Caco-2 (cell line): ENCODE measurements at regions not wholly inside any gene's neighbourhood (a gene's known extent, or its start where the extent isn't known, plus 50 kb on each side); places are given as distances from the start of the nearest gene placed in this dataset.

Experiments
- BruUV-seq: library from RNA; stranded (reverse); fragments of 400-500 nt; replicated peaks from 2 replicates; lab custom pipeline; 2021; lab: Mats Ljungman, UMichigan
- CTCF ChIA-PET: fragments of 300-600 bp; sonication (Branson Sonifier 250); formaldehyde crosslinking; loops from one replicate; lab custom pipeline; 2022; ENCODE audit warnings: antibody characterized with exemption; lab: Charles Lee
- POLR2A ChIA-PET: fragments of 300-600 bp; sonication (Branson Sonifier 250); formaldehyde crosslinking; loops from one replicate; lab custom pipeline; 2022; ENCODE audit warnings: antibody characterized with exemption; lab: Charles Lee
- DNase-seq, 2 experiments: peaks; one replicate each; pipeline versions ENCODE4 v3.0.0 to v3.0.0-alpha.2; 2020 to 2022
- H3K27me3 ChIP-seq: replicated peaks from 2 replicates; pipeline ENCODE4 v1.6.0; 2011; ENCODE audit warnings: low read length; ENCODE audit not compliant: control insufficient read depth, insufficient read depth
- H3K36me3 ChIP-seq: 2 replicates; pipeline ENCODE4 v1.5.1; 2011; ENCODE audit warnings: low read length; ENCODE audit not compliant: control insufficient read depth, insufficient read depth
- H3K4me1 ChIP-seq: fragments of 250-450 bp; sonication (Bioruptor Pico); 2 replicates; pipeline ENCODE4 v1.5.1; 2020; ENCODE audit warnings: mild to moderate bottlenecking
- H3K4me3 ChIP-seq: 2 replicates; pipeline ENCODE4 v1.5.1; 2011; ENCODE audit warnings: low read depth, mild to moderate bottlenecking, control low read depth, low read length
- H3K9me3 ChIP-seq: fragments of 250-450 bp; sonication (Bioruptor Pico); 2 replicates; pipeline ENCODE4 v1.5.1; 2020; ENCODE audit warnings: mild to moderate bottlenecking, moderate library complexity
- H3K27ac Mint-ChIP-seq: one replicate; pipeline ENCODE4 v1.8.0; 2022; ENCODE audit warnings: mixed read lengths; ENCODE audit not compliant: unreplicated experiment
- H3K27me3 Mint-ChIP-seq: one replicate; pipeline ENCODE4 v1.8.0; 2022; ENCODE audit warnings: mixed read lengths; ENCODE audit not compliant: insufficient read depth, unreplicated experiment
- H3K36me3 Mint-ChIP-seq: one replicate; pipeline ENCODE4 v1.8.0; 2022; ENCODE audit warnings: mild to moderate bottlenecking, mixed read lengths; ENCODE audit not compliant: insufficient read depth, unreplicated experiment
- H3K4me1 Mint-ChIP-seq: one replicate; pipeline ENCODE4 v1.8.0; 2022; ENCODE audit warnings: low read depth, mixed read lengths; ENCODE audit not compliant: unreplicated experiment
- H3K4me3 Mint-ChIP-seq: one replicate; pipeline ENCODE4 v1.8.0; 2022; ENCODE audit warnings: mild to moderate bottlenecking, moderate library complexity, mixed read lengths; ENCODE audit not compliant: unreplicated experiment
- H3K9me3 Mint-ChIP-seq: one replicate; pipeline ENCODE4 v1.8.0; 2022; ENCODE audit warnings: mixed read lengths; ENCODE audit not compliant: unreplicated experiment
- CTCF ChIP-seq, 2 experiments: fragments of 200-600 bp in 1 of 2; IDR thresholded peaks; 1 replicate in 1 of 2; 2 replicates in 1 of 2; pipeline versions ENCODE4 v1.5.1 to v1.8.0; 2011 to 2022; ENCODE audit warnings: antibody characterized with exemption in 1 of 2, control low read depth in 1 of 2, inconsistent platforms in 1 of 2, low read depth in 1 of 2, low read length in 1 of 2, mild to moderate bottlenecking in 1 of 2, moderate library complexity in 1 of 2; ENCODE audit not compliant: insufficient read depth in 1 of 2, severe bottlenecking in 1 of 2, unreplicated experiment in 1 of 2
- intact Hi-C: fragments of 100-400 bp; cut with micrococcal nuclease; formaldehyde crosslinking; loops from one replicate; pipeline ENCODE4 v1.10.0; 2022; ENCODE audit not compliant: unreplicated experiment

DNA sequence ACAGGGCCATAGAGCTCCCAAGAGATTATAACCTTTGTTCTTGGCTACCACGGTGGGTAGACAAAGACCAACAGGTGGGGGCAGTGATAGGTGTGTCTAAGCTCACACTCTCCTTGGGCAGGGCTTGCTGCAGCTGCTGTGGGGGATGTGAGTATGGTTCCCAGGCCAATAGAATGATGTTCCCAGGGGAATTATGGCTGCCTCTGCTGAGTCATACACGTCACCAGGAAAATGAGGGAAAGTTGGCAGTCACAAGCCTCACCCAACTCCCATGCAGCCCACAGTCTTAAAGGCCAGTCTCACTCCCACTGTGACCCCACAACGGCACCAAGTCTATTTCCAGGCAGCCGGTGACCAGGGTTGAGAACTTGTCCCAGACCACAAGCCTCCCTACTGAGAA, 453.4 kb upstream of the PODXL start:
- Histone ChIP-seq H3K4me1 (no peaks in the 10 kb centered on the region), H3K36me3 (no peaks in the 10 kb centered on the region), H3K4me3 (no peak overlapping the region), H3K27me3 (no peaks in the 10 kb centered on the region), H3K9me3 (peaks cover 4% of the 10 kb centered on the region)
- Mint-ChIP-seq H3K4me1 (no peaks in the 10 kb centered on the region), H3K36me3 (no peaks in the 10 kb centered on the region), H3K9me3 (peaks cover 24% of the 10 kb centered on the region), H3K27ac (no peak overlapping the region), H3K27me3 (peaks cover 6% of the 10 kb centered on the region), H3K4me3 (no peak overlapping the region)
- CTCF ChIA-PET: no interaction called here
- BruUV-seq: no TSS peak
- intact Hi-C loops: no loop called here
- POLR2A ChIA-PET: no interaction called here
- DNase-seq: no peak
- TF ChIP-seq CTCF (IDR thresholded peaks at IDR 0.05; ENCODE audit: insufficient read depth in 1 of 2, low read depth in 1 of 2, low read length in 1 of 2, severe bottlenecking in 1 of 2, unreplicated experiment in 1 of 2): no peak

GRCh38 chr7:132004529-132004928, 448.1 kb upstream of the PODXL start:
- Histone ChIP-seq H3K36me3 (no peaks in the 10 kb centered on the region), H3K9me3 (no peaks in the 10 kb centered on the region; the same call in 1 of the 2 replicates), H3K4me1 (no peaks in the 10 kb centered on the region), H3K4me3 (no peak overlapping the region), H3K27me3 (no peaks in the 10 kb centered on the region)
- H3K9me3 Mint-ChIP-seq: no peaks in the 10 kb centered on the region
- peaks cover 5% of the 10 kb centered on the region for H3K27me3 Mint-ChIP-seq
- ChIA-PET POLR2A (no interaction called here), CTCF (interaction anchor here (1.7 kb wide), 1 partner anchor 45 kb away, joined by 7 read pairs; no protein-coding TSS in a partner anchor)
- no peaks in the 10 kb centered on the region for H3K36me3 Mint-ChIP-seq
- DNase-seq: peak in 1 of 2 experiments; percentile 11
- no TSS peak for BruUV-seq
- TF ChIP-seq CTCF (IDR thresholded peaks at IDR 0.05; ENCODE audit: insufficient read depth in 1 of 2, low read depth in 1 of 2, low read length in 1 of 2, severe bottlenecking in 1 of 2, unreplicated experiment in 1 of 2): no peak
- no peak overlapping the region for H3K4me3 Mint-ChIP-seq
- no peaks in the 10 kb centered on the region for H3K4me1 Mint-ChIP-seq
- intact Hi-C loops: no loop called here
- H3K27ac Mint-ChIP-seq: no peak overlapping the region

GRCh38 chr7:132002343-132002968, 446.0 kb upstream of the PODXL start:
- no peaks in the 10 kb centered on the region for H3K9me3 Mint-ChIP-seq
- POLR2A ChIA-PET: no interaction called here
- TF ChIP-seq CTCF (IDR thresholded peaks at IDR 0.05; ENCODE audit: insufficient read depth in 1 of 2, low read depth in 1 of 2, low read length in 1 of 2, severe bottlenecking in 1 of 2, unreplicated experiment in 1 of 2): no peak

More at GRCh38 chr7:132002343-132002968, 446.0 kb upstream of the PODXL start:
- no peaks in the 10 kb centered on the region for H3K4me1 Mint-ChIP-seq
- H3K27me3 Mint-ChIP-seq: peaks cover 3% of the 10 kb centered on the region
- CTCF ChIA-PET: no interaction called here
- intact Hi-C loops: no loop called here
- BruUV-seq: no TSS peak
- DNase-seq: no peak
- H3K4me3 ChIP-seq: no peak overlapping the region
- no peaks in the 10 kb centered on the region for H3K36me3 ChIP-seq
- H3K36me3 Mint-ChIP-seq: no peaks in the 10 kb centered on the region
- no peaks in the 10 kb centered on the region for H3K4me1 ChIP-seq
- no peak overlapping the region for H3K27ac Mint-ChIP-seq
- H3K27me3 ChIP-seq: no peaks in the 10 kb centered on the region
- H3K9me3 ChIP-seq: no peaks in the 10 kb centered on the region
- H3K4me3 Mint-ChIP-seq: no peak overlapping the region
